Glomerular visceral epithelial cell (primary cell): ENCODE measurements at regions not wholly inside any gene's neighbourhood (a gene's known extent, or its start where the extent isn't known, plus 50 kb on each side); places are given as distances from the start of the nearest gene placed in this dataset.

Experiments
- DNase-seq: peaks from one replicate; pipeline ENCODE4 v3.0.0-alpha.2; 2016; ENCODE audit errors: extremely low spot score

DNA sequence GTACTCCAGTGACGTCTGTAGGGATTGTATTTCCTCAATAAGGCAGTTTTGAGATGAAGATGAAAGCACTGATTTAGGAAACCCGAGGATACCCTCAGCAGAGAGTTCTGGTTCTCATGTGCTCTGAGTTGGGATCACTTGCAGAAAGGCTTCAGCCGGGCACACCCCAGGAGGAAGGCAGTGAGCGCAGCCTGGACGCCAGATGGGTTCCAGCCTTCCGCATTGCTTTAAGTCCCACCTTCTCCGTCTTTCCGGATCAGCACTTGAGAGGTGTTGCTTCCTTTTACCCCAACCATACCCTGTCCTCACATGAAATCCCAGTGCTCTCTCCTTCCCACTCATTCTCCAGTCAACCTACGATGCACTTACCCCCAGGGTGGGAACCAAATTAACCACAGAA, 239.5 kb upstream of the CADM1 start:
- no peak for DNase-seq

- no peak for DNase-seq
These were observed 237.3 kb upstream of the CADM1 start for GRCh38 chr11:115741376-115742107.

DNA sequence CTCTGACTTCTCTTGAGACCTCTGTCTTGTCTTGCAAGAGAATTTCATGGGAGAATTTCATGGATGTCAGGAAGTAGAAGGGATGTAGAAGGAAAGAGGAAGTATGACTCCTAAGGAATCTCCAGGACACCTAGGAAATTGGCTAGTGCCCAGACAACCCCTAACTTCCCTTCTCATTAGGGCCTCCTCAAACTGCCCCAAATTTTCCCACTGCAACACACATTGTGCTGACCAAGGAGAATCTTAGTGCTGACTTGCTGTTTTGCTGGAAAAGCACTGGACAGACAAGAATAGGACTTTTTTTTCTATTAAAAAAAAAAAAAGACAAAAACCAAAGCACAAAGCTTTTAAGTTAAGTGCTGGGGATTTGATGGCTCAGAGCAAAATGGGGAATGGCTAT, 236.1 kb upstream of the CADM1 start:
- DNase-seq, result no peak

DNA sequence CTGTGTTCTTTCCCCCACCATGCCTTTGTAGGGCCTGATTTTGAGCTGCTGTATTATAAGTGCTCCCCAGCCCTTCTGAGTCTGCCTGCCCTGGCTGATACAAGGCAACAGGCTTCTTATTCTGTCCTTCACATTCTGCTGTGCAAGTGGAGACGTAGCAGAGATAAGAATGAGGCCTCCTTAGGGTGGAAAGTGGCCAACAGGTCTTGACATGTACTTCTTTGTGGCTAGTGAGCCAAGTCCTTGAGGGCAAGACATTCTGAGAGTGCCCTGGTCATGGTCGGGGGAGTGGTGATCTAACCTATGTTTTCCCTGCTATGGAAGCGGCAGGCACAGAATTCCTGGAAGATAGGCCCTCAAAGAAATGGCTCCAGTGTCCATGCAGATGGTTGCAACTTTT, 235.7 kb upstream of the CADM1 start:
- no peak for DNase-seq

DNA sequence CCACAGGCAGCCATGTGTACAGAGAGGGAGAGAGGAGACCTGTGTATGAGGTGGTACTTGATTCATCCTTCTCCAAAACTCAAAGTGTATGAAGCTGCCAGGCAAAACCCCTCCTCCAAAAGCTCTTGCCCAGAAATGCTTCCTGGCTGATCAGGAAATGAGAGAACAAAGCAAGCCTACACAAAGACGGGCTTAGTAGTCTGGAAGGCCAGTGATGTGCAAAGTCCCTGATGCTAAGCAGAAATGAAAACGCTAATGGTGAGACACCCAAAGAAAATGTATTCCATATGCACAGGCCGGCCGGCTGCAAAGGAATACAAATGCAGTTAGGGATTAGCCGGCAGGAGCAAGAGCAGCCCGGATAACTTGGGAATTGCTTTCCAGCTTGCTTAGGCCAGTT, 234.9 kb upstream of the CADM1 start:
- DNase-seq, result no peak

- no peak for DNase-seq
These were observed 233.7 kb upstream of the CADM1 start for GRCh38 chr11:115737875-115738274.

DNA sequence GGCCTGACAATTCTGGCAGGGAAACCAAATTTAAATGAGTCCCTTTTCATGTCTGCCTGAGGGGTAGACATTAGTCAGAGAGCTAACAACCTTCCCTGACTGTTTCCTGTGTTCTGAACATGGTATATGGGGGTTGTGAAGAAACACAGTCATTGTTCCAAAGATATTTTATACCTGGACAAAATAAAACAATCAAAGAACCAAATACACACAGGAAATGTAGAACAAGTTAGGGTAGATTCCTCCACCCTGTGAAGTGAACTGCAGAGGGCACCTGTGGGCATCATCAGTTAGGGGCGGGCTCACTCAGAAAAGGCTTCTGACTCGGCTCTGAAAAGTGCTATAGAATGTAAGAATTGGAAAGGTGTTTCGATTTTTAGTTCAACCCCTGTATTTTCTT, 231.9 kb upstream of the CADM1 start:
- DNase-seq, result no peak

DNA sequence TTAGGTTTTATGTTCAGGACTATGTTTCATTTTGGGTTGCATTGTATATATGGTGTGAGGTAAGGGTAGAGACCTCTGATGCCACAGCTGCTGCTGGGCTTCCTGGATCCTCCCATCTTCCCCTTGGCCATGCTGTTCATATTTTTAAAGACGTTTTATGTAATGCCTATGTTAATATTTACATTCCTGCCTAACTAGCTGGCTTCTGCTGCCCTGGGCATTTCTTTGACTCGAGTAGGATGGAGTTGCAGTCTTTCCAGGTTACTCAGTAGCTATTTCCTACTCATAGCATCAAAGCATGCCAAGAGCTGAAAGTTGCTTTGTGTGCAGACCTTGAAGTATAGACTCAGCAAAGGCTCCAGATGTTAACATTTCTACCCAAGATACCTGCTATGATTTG, 220.5 kb upstream of the CADM1 start:
- no peak for DNase-seq

- no peak for DNase-seq
These were observed 218.5 kb upstream of the CADM1 start for GRCh38 chr11:115722711-115723110.

DNA sequence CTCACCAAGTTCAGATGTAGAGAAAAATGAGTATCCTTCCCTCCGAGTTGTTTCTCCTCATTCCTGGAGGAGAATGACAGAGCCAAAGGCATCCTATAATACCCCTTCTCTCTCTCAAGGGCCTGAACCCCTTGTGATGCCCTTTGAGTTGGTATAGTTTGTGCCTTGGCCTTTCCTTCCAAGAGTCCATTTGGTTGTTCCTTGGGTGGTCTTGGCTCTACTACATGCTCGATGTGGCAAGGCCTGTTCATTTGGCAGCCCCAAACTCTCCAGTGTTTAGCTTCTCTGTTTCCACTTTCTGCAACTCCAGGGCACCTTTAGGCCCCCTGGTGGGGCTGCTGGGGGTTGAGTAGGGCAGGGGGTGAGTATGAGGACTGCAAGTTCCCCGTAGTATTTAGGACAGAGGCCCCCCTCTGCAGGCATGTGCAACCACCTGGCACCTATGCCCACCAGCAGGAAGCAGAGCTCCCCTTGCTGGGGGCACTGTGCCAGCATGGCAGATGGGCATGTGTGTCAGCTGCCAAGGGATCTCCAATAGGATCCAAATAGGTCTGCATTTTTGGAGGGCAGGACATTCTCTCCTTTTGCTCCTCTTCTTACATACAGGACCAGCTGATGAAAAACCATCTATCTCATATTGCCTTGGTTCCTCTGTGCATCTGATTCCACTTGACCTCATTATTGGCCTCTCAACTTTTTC, 217.2 kb upstream of the CADM1 start:
- DNase-seq, result no peak

DNA sequence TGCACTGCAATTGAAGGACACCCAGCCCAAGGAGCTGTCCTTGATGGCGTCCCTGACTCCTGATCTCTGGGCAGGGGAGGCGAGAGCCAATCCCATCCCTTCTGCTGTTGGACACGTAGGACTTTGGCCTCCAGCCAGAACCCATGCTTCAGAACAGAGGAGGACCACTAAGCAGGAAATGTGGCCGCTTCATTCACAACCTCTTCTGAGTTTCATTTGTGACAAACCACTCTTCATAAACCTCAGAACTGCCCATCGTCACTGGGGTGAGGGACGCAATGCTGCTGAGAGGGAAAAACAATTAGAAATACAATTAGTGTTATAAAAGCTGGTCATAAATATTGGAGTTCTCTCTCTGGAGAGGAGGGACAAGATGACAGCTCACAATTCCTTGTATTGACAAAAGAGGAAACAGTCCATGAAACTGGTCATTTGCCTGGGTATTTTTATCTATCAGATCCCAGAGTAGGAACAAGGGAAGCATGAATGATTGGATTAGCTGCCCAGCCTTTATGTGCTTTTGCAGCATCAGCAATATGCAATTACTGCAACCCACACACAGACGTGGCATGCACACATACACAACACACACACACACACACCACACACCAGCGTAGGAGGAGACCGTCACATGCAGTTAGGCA, 216.5 kb upstream of the CADM1 start:
- no peak for DNase-seq

GRCh38 chr11:115718945-115719344, 214.7 kb upstream of the CADM1 start:
- no peak for DNase-seq

GRCh38 chr11:115718106-115718505, 213.9 kb upstream of the CADM1 start:
- DNase-seq, result no peak

GRCh38 chr11:115716601-115717529, 212.7 kb upstream of the CADM1 start:
- DNase-seq, result no peak

- DNase-seq, result no peak
These were observed 211.9 kb upstream of the CADM1 start for GRCh38 chr11:115716080-115716479.

- DNase-seq, result no peak
These were observed 211.1 kb upstream of the CADM1 start for GRCh38 chr11:115715251-115715770.

GRCh38 chr11:115712296-115712695, 208.1 kb upstream of the CADM1 start:
- DNase-seq, result no peak

- DNase-seq, result no peak
These were observed 206.8 kb upstream of the CADM1 start for GRCh38 chr11:115710980-115711379.

GRCh38 chr11:115710426-115710825, 206.2 kb upstream of the CADM1 start:
- DNase-seq, result no peak

DNA sequence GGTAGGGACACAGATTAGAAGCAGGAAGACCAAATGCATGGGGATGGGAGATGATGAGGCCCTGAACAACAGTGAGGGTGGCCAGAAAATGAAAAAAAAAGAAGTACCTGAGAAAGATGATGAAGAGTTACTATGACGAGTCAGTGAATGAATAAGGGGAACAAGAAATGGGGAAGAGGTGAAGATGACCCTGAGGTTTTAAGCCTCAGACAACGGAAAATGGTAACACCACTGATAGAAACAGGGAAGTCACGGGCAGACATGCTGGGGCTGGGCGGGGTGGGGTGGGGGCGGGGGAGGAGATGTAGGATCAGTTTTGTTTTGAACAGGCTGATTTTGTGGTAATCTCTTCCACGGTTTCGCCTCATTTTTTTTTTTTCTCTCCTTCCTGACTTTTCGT, 205.1 kb upstream of the CADM1 start:
- DNase-seq, result no peak

DNA sequence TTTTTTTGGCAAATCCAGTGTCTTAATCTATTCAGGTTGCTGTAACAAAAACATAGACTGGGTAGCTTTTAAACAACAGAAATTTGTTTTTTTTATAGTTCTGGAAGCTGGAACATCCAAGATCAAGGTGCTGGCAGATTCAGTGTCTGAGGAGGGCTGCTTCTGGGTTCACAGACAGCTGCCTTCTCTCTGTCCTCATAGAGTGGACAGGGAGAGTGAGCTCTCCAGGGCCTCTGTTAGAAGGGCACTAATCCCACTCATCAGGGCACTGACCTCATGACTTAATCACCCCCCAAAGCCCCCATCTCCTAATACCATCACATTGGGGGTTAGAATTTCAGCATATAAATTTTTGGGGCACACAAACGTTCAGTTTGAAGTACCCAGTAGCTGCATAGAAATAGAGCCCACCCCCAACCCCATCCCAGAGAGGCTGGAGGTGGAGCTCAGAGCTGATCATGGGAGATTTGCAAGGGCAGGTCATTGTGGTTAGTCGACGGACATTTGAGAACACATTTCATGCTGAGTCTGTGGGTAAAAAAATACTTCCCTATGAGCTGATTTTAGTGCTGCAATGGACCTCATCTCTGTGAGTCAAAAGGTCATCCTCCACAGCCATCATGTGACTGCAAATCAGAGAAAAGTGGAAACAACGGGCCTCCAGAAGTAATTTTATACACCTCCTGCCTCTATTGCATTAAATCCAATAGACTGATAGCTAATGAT, 203.1 kb upstream of the CADM1 start:
- DNase-seq, result no peak
